ENCODE measurements at regions not wholly inside any gene's neighbourhood (a gene's known extent, or its start where the extent isn't known, plus 50 kb on each side); places are given as distances from the start of the nearest gene placed in this dataset.

- TF ChIP-seq CTCF (IDR thresholded peaks at IDR 0.05; ENCODE audit: low read depth, low read length) = no peak
- Histone ChIP-seq H3K36me3 (no peaks in the 10 kb centered on the region), H3K4me1 (no peaks in the 10 kb centered on the region), H3K27me3 (0 out of 2 replicates have a peak, but pooled peaks cover 3% of the 10 kb centered on the region), H3K9me3 (no peaks in the 10 kb centered on the region), H3K4me3 (ENCODE audit: low read depth, low read length) (no peak overlapping the region)
- DNase-seq = no peak
Observed at GRCh38 chr9:93808115-93809029, 146.8 kb downstream of the BARX1 start.

DNA sequence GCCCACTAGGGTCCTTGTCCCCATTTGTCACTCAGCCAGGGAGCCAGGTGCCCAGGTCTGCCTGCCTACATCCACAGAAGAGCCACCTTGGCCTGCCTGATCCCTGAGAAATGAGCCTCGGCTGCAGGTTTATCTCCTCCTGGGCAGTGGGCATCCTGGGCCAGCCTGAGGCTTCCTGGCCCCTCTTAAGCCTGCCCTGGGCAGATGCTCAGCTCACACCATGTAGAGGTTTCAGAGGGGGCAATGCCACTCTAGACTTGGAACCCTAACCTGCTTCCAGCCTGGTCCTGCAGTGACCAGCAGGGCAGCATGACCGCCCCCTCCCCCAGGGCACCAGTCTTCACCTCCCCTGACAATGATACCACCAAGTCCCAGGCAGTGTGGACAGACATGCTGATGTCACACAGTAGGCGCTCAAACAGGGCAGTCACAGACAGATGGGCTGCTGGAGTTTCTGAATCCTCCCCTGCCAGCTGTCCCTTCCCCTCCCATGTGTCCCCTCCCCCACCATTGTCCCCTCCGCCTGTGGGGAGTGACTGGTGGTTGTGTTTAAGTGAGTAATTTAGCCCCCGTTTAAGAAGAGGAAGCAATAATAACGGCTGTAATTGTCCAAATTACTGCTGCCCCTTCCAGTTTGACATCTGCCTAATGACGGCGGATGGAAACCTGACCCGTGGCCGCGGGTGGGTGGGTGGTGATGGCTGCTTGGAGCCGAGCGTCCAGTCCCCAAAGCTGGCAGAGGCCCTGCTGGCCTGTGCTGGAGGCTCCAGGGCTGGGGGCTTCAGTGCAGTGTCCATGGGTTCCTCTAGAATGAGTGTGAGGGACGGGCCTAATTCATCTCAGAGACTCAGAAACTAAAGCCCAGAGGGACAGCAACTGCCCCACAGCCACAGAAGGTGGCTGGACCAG is 147.7 kb downstream of the BARX1 start:
- no peak for TF ChIP-seq CTCF (IDR thresholded peaks at IDR 0.05; ENCODE audit: low read depth, low read length)
- no peak overlapping the region for H3K4me3 ChIP-seq (ENCODE audit: low read depth, low read length)
- no peak for DNase-seq
- H3K4me1 ChIP-seq = no peaks in the 10 kb centered on the region
- no peaks in the 10 kb centered on the region for H3K9me3 ChIP-seq
- 0 out of 2 replicates have a peak, but pooled peaks cover 3% of the 10 kb centered on the region for H3K27me3 ChIP-seq
- H3K36me3 ChIP-seq = no peaks in the 10 kb centered on the region

- no peak for DNase-seq
- Histone ChIP-seq H3K9me3 (no peaks in the 10 kb centered on the region), H3K36me3 (no peaks in the 10 kb centered on the region), H3K4me1 (no peaks in the 10 kb centered on the region), H3K4me3 (ENCODE audit: low read depth, low read length) (no peak overlapping the region), H3K27me3 (no peaks in the 10 kb centered on the region)
- TF ChIP-seq CTCF (IDR thresholded peaks at IDR 0.05; ENCODE audit: low read depth, low read length) = no peak
Observed at GRCh38 chr9:93801581-93802284, 153.4 kb downstream of the BARX1 start.

DNA sequence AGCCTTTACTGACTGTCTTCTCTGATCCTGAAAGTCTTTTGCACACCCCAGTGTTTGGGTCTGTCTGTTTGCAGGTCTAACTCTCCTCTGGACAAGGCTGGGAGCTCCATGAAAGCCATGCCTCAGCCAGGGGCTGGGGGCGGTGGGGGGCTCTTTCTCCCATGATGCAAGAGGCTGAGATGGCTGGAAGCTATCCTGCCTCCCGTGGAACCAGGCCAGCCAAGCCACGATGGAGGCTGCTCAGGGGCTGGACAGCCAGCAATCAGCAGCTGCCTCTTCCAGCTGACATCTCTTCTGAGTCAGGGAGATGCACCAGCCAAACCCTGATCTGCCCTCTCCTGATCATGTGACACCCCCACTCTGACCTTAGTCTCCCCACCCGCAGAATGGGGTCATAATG is 154.0 kb downstream of the BARX1 start:
- no peaks in the 10 kb centered on the region for H3K36me3 ChIP-seq
- no peak for DNase-seq
- H3K27me3 ChIP-seq = no peaks in the 10 kb centered on the region
- TF ChIP-seq CTCF (IDR thresholded peaks at IDR 0.05; ENCODE audit: low read depth, low read length) = no peak
- H3K4me3 ChIP-seq (ENCODE audit: low read depth, low read length) = no peak overlapping the region
- no peaks in the 10 kb centered on the region for H3K9me3 ChIP-seq
- H3K4me1 ChIP-seq = no peaks in the 10 kb centered on the region

DNA sequence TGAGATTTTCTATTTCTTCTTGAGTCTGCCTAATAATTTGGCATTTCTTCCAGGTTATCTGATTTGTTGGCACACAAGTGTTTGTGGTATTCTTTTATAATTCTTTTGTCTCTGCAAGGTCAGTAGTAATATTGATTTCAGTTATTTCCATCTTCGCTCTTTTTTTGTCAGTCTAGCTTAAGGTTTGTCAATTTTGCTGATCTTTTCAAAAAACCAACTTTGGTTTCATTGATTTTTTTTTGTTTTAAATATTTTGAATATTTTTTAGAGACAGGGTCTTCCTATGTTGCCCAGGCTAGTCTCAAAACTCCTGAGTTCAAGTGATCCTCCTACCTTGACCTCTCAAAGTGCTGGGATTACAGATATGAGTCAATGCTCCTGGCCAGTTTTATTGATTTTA is 162.8 kb downstream of the BARX1 start:
- TF ChIP-seq CTCF (IDR thresholded peaks at IDR 0.05; ENCODE audit: low read depth, low read length) = no peak
- no peak overlapping the region for H3K4me3 ChIP-seq (ENCODE audit: low read depth, low read length)
- H3K9me3 ChIP-seq = no peaks in the 10 kb centered on the region
- DNase-seq = no peak
- H3K4me1 ChIP-seq = no peaks in the 10 kb centered on the region
- H3K27me3 ChIP-seq = no peaks in the 10 kb centered on the region
- no peaks in the 10 kb centered on the region for H3K36me3 ChIP-seq

Data from BE2C (cell line).